Neural cell (in vitro differentiated cells): ENCODE measurements at regions not wholly inside any gene's neighbourhood (a gene's known extent, or its start where the extent isn't known, plus 50 kb on each side); places are given as distances from the start of the nearest gene placed in this dataset.
A peak's percentile ranks its signal among the peaks of the same experiment; 100 is the strongest.

Experiments
- H2AFZ ChIP-seq: fragments of 200-600, 300-800 bp; sonication (generic), shearing (Covaris generic); 2 replicates; pipeline ENCODE4 v1.6.0; 2014; ENCODE audit warnings: low read depth, mild to moderate bottlenecking, antibody characterized with exemption, low read length, moderate library complexity
- H3F3A ChIP-seq: fragments of 200-600 bp; shearing (Covaris generic); 2 replicates; pipeline ENCODE4 v1.6.1; 2016; ENCODE audit warnings: mild to moderate bottlenecking, moderate library complexity, mixed read lengths, antibody characterized with exemption, low read length; ENCODE audit not compliant: insufficient read depth, poor library complexity, severe bottlenecking
- H3K27ac ChIP-seq: fragments of 200-600, 300-800 bp; sonication (generic), shearing (Covaris generic); 2 replicates; pipeline ENCODE4 v1.5.1; 2014; ENCODE audit warnings: mild to moderate bottlenecking, low read length, moderate library complexity
- H3K27me3 ChIP-seq: fragments of 300-800, 200-600 bp; sonication (generic), shearing (Covaris generic); 2 replicates; pipeline ENCODE4 v1.6.0; 2014; ENCODE audit warnings: mild to moderate bottlenecking, low read depth, low read length, moderate library complexity; ENCODE audit not compliant: insufficient read depth
- H3K36me3 ChIP-seq: fragments of 300-800, 200-600 bp; sonication (generic), shearing (Covaris generic); 2 replicates; pipeline ENCODE4 v1.5.1; 2014; ENCODE audit warnings: mild to moderate bottlenecking, antibody characterized with exemption, low read length, moderate library complexity; ENCODE audit not compliant: insufficient read depth
- H3K4me2 ChIP-seq: fragments of 300-800, 200-600 bp; sonication (generic), shearing (Covaris generic); 2 replicates; pipeline ENCODE4 v1.6.0; 2014; ENCODE audit warnings: mild to moderate bottlenecking, low read length
- H3K4me3 ChIP-seq: fragments of 300-800, 200-600 bp; sonication (generic), shearing (Covaris generic); 2 replicates; pipeline ENCODE4 v1.5.1; 2014; ENCODE audit warnings: mild to moderate bottlenecking, low read length, moderate library complexity
- H3K79me2 ChIP-seq: fragments of 200-600 bp; shearing (Covaris generic); replicated peaks from 2 replicates; pipeline ENCODE4 v1.6.0; 2014; ENCODE audit warnings: mild to moderate bottlenecking, low read length, moderate library complexity; ENCODE audit not compliant: insufficient read depth
- H3K9ac ChIP-seq: fragments of 300-800, 200-600 bp; sonication (generic), shearing (Covaris generic); 2 replicates; pipeline ENCODE4 v1.6.1; 2016; ENCODE audit warnings: mild to moderate bottlenecking, low read length, mixed read lengths
- H3K9me2 ChIP-seq: fragments of 200-600 bp; shearing (Covaris generic); 2 replicates; pipeline ENCODE4 v1.6.1; 2016; ENCODE audit warnings: mild to moderate bottlenecking, low read length, mixed read lengths; ENCODE audit not compliant: insufficient read depth
- H3K9me3 ChIP-seq: fragments of 200-600, 300-800 bp; sonication (generic), shearing (Covaris generic); 2 replicates; pipeline ENCODE4 v1.6.1; 2016; ENCODE audit warnings: mild to moderate bottlenecking, mixed run types, low read length, moderate library complexity, mixed read lengths
- H4K20me1 ChIP-seq: fragments of 200-600 bp; shearing (Covaris generic); 2 replicates; pipeline ENCODE4 v1.6.1; 2016; ENCODE audit warnings: mild to moderate bottlenecking, mixed run types; ENCODE audit not compliant: insufficient read depth
- EP300 ChIP-seq: fragments of 450-650 bp; conservative IDR thresholded peaks from 2 replicates; pipeline ENCODE4 v1.6.1; 2014; ENCODE audit warnings: antibody characterized with exemption, mild to moderate bottlenecking, moderate library complexity; ENCODE audit not compliant: poor library complexity, severe bottlenecking
- EZH2 ChIP-seq: fragments of 200-600, 300-800 bp; shearing (Covaris generic), sonication (generic); IDR thresholded peaks from 2 replicates; pipeline ENCODE4 v1.6.1; 2014; ENCODE audit warnings: antibody characterized with exemption, low read length, borderline replicate concordance, mild to moderate bottlenecking; ENCODE audit not compliant: insufficient read depth, poor library complexity, severe bottlenecking
- MXI1 ChIP-seq: fragments of 450-650 bp; conservative IDR thresholded peaks from 2 replicates; pipeline ENCODE4 v1.6.1; 2014; ENCODE audit warnings: antibody characterized with exemption, mild to moderate bottlenecking; ENCODE audit not compliant: poor library complexity, severe bottlenecking
- TF ChIP-seq, protein P1 (sequence below): fragments of 450-650 bp; IDR thresholded peaks from 2 replicates; pipeline ENCODE4 v1.5.1; 2014; ENCODE audit warnings: antibody characterized with exemption, mild to moderate bottlenecking, moderate library complexity; ENCODE audit not compliant: poor library complexity, severe bottlenecking
- TF ChIP-seq, protein P2 (sequence below): IDR thresholded peaks from 2 replicates; pipeline ENCODE4 v1.6.1; 2012; ENCODE audit warnings: borderline replicate concordance

DNA sequence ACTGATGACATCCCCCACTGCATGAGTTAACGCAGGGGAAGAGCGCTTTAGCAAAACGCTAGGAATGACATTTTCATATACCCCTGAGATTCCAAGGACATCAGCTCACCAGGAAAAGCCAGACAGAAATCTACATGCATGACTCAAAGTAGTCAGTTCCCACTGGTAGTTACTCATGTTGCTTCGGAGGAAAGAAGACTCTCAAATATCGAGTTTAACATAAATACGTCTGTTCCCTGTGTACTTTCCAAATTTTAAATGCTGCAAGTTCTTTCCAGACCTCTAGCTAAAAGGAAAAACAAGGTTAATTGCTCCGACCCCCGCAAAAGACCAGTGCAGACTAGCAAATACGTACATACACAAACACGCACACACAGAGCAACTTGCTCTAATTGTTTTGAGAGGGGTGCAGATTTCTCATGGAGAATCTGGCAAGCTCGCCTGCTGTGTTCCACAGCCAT is 115.4 kb upstream of the PRICKLE2 start:
- Histone ChIP-seq H3K9ac (no peak overlapping the region), H3F3A (no peaks in the 10 kb centered on the region), H3K9me3 (no peaks in the 10 kb centered on the region), H3K36me3 (no peaks in the 10 kb centered on the region), H3K4me2 (no peak overlapping the region), H3K27ac (peak overlapping the region; percentile 11), H3K79me2 (no peaks in the 10 kb centered on the region), H2AFZ (no peak overlapping the region), H3K9me2 (no peaks in the 10 kb centered on the region), H4K20me1 (no peaks in the 10 kb centered on the region), H3K27me3 (no peaks in the 10 kb centered on the region), H3K4me3 (peak overlapping the region; percentile 30)
- TF ChIP-seq EP300: no peak
- no peak for TF ChIP-seq MXI1
- TF ChIP-seq, protein P1, sequence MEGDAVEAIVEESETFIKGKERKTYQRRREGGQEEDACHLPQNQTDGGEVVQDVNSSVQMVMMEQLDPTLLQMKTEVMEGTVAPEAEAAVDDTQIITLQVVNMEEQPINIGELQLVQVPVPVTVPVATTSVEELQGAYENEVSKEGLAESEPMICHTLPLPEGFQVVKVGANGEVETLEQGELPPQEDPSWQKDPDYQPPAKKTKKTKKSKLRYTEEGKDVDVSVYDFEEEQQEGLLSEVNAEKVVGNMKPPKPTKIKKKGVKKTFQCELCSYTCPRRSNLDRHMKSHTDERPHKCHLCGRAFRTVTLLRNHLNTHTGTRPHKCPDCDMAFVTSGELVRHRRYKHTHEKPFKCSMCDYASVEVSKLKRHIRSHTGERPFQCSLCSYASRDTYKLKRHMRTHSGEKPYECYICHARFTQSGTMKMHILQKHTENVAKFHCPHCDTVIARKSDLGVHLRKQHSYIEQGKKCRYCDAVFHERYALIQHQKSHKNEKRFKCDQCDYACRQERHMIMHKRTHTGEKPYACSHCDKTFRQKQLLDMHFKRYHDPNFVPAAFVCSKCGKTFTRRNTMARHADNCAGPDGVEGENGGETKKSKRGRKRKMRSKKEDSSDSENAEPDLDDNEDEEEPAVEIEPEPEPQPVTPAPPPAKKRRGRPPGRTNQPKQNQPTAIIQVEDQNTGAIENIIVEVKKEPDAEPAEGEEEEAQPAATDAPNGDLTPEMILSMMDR: no peak
- TF ChIP-seq, protein P2, sequence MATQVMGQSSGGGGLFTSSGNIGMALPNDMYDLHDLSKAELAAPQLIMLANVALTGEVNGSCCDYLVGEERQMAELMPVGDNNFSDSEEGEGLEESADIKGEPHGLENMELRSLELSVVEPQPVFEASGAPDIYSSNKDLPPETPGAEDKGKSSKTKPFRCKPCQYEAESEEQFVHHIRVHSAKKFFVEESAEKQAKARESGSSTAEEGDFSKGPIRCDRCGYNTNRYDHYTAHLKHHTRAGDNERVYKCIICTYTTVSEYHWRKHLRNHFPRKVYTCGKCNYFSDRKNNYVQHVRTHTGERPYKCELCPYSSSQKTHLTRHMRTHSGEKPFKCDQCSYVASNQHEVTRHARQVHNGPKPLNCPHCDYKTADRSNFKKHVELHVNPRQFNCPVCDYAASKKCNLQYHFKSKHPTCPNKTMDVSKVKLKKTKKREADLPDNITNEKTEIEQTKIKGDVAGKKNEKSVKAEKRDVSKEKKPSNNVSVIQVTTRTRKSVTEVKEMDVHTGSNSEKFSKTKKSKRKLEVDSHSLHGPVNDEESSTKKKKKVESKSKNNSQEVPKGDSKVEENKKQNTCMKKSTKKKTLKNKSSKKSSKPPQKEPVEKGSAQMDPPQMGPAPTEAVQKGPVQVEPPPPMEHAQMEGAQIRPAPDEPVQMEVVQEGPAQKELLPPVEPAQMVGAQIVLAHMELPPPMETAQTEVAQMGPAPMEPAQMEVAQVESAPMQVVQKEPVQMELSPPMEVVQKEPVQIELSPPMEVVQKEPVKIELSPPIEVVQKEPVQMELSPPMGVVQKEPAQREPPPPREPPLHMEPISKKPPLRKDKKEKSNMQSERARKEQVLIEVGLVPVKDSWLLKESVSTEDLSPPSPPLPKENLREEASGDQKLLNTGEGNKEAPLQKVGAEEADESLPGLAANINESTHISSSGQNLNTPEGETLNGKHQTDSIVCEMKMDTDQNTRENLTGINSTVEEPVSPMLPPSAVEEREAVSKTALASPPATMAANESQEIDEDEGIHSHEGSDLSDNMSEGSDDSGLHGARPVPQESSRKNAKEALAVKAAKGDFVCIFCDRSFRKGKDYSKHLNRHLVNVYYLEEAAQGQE: peak; percentile 39

GRCh38 chr3:64336488-64336887 is 111.2 kb upstream of the PRICKLE2 start:
- Histone ChIP-seq H3K4me2 (no peak overlapping the region), H3K79me2 (no peaks in the 10 kb centered on the region), H3K9me3 (no peaks in the 10 kb centered on the region), H3K9ac (no peak overlapping the region), H3K4me3 (no peak overlapping the region), H3F3A (no peaks in the 10 kb centered on the region), H3K9me2 (no peaks in the 10 kb centered on the region), H3K27ac (no peak overlapping the region), H3K36me3 (no peaks in the 10 kb centered on the region), H3K27me3 (no peaks in the 10 kb centered on the region), H4K20me1 (no peaks in the 10 kb centered on the region), H2AFZ (no peak overlapping the region)
- no peak for TF ChIP-seq EZH2
- TF ChIP-seq, protein P1: no peak
